Esophagus (tissue), 2 donors: ENCODE measurements at regions not wholly inside any gene's neighbourhood (a gene's known extent, or its start where the extent isn't known, plus 50 kb on each side); places are given as distances from the start of the nearest gene placed in this dataset.

ENCODE experiments used
- H3K27ac ChIP-seq, 2 donors: one replicate each; pipeline ENCODE4 v1.5.1; 2013; ENCODE audit warnings: low read depth in 2 of 2, mild to moderate bottlenecking in 2 of 2, inconsistent platforms in 1 of 2, low read length in 1 of 2, moderate library complexity in 1 of 2
- H3K27me3 ChIP-seq, 2 donors: one replicate each; pipeline ENCODE4 v1.6.1; 2013; ENCODE audit warnings: low read length in 2 of 2, control low read depth in 1 of 2, mild to moderate bottlenecking in 1 of 2; ENCODE audit not compliant: insufficient read depth in 2 of 2, control insufficient read depth in 1 of 2
- H3K36me3 ChIP-seq, 2 donors: one replicate each; pipeline ENCODE4 v1.6.1; 2013; ENCODE audit warnings: low read length in 1 of 2; ENCODE audit not compliant: control insufficient read depth in 2 of 2, insufficient read depth in 2 of 2
- H3K4me1 ChIP-seq, 2 donors: one replicate each; pipeline ENCODE4 v1.6.1; 2013; ENCODE audit warnings: low read length in 1 of 2; ENCODE audit not compliant: control insufficient read depth in 2 of 2, insufficient read depth in 2 of 2
- H3K4me3 ChIP-seq, 2 donors: one replicate each; pipeline ENCODE4 v1.5.1; 2013; ENCODE audit warnings: low read length in 2 of 2, mild to moderate bottlenecking in 2 of 2, low read depth in 1 of 2, moderate library complexity in 1 of 2
- H3K9me3 ChIP-seq, 2 donors: one replicate each; pipeline ENCODE4 v1.6.1; 2013; ENCODE audit warnings: mild to moderate bottlenecking in 2 of 2, low read depth in 1 of 2, low read length in 1 of 2, moderate library complexity in 1 of 2; ENCODE audit not compliant: control insufficient read depth in 2 of 2, insufficient read depth in 1 of 2
- WGBS, 2 donors: extraction: QIAGEN DNeasy Blood & Tissue Kit; methylation state at CpG; one replicate each; pipeline ENCODE4 v1.1.7; 2013; 5-methylcytosine and 5-hydroxymethylcytosine counted together
- donor health status: healthy with polysubstance abuse.
- donor health status: Bipolar disorder and iron deficiency.

DNA sequence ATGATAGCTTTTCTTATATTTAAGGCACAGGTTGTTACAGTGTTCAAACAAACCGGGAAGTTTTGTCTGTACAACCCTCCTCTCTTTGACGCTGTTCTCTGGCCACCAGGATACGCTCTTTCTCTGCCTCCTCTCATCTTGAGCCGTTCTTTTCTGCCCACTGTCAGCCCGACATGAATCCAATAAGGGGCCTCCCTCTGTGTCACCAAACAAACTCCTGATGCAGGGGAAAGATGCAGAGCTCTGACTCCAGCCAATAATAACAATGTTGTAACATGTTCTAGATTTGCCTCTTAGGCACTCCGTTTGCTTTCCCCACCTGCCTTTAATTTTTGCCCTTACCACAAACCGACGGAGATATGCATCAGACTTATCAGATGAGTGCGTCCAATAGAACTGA is 449.3 kb downstream of the SLC4A3 start:
- Histone ChIP-seq H3K36me3 (no peaks in the 10 kb centered on the region), H3K27me3 (no peaks in the 10 kb centered on the region), H3K4me1 (no peaks in the 10 kb centered on the region), H3K27ac (no peak overlapping the region), H3K9me3 (no peaks in the 10 kb centered on the region), H3K4me3 (no peak overlapping the region)
- 47 to 54% methylated on average over 9 of the region's 9 CpGs for WGBS, 2 donors

GRCh38 chr2:220077488-220077887 is 450.1 kb downstream of the SLC4A3 start:
- Histone ChIP-seq H3K27ac (no peak overlapping the region), H3K4me1 (no peaks in the 10 kb centered on the region), H3K4me3 (no peak overlapping the region), H3K9me3 (no peaks in the 10 kb centered on the region), H3K36me3 (no peaks in the 10 kb centered on the region), H3K27me3 (no peaks in the 10 kb centered on the region)
- WGBS, 2 donors = 38 to 55% methylated on average over 6 of the region's 6 CpGs

- no peaks in the 10 kb centered on the region for H3K4me1 ChIP-seq
- no peaks in the 10 kb centered on the region for H3K27me3 ChIP-seq
- no peaks in the 10 kb centered on the region for H3K36me3 ChIP-seq
- WGBS, 2 donors = 78 to 83% methylated on average over 2 of the region's 2 CpGs
- no peak overlapping the region for H3K27ac ChIP-seq
- no peaks in the 10 kb centered on the region for H3K9me3 ChIP-seq
- H3K4me3 ChIP-seq = no peak overlapping the region
Measured at GRCh38 chr2:220078439-220078838, 451.0 kb downstream of the SLC4A3 start.

- WGBS, 2 donors = 77 to 80% methylated on average over 1 of the region's 1 CpG
- H3K27me3 ChIP-seq = no peaks in the 10 kb centered on the region
- H3K9me3 ChIP-seq = no peaks in the 10 kb centered on the region
- H3K36me3 ChIP-seq = no peaks in the 10 kb centered on the region
- no peak overlapping the region for H3K27ac ChIP-seq
- no peaks in the 10 kb centered on the region for H3K4me1 ChIP-seq
- H3K4me3 ChIP-seq = no peak overlapping the region
Measured at GRCh38 chr2:220079595-220079994, 452.2 kb downstream of the SLC4A3 start.

GRCh38 chr2:220081171-220081570 is 453.7 kb downstream of the SLC4A3 start:
- WGBS, 2 donors = 87 to 88% methylated on average over 4 of the region's 4 CpGs
- Histone ChIP-seq H3K27ac (no peak overlapping the region), H3K4me1 (no peaks in the 10 kb centered on the region), H3K4me3 (no peak overlapping the region), H3K27me3 (no peaks in the 10 kb centered on the region), H3K9me3 (no peaks in the 10 kb centered on the region), H3K36me3 (no peaks in the 10 kb centered on the region)

GRCh38 chr2:220090050-220090449 is 462.6 kb downstream of the SLC4A3 start:
- Histone ChIP-seq H3K9me3 (no peaks in the 10 kb centered on the region), H3K27me3 (no peaks in the 10 kb centered on the region), H3K27ac (no peak overlapping the region), H3K36me3 (no peaks in the 10 kb centered on the region), H3K4me1 (no peaks in the 10 kb centered on the region), H3K4me3 (no peak overlapping the region)
- WGBS, 2 donors = 21 to 33% methylated on average over 3 of the region's 3 CpGs

DNA sequence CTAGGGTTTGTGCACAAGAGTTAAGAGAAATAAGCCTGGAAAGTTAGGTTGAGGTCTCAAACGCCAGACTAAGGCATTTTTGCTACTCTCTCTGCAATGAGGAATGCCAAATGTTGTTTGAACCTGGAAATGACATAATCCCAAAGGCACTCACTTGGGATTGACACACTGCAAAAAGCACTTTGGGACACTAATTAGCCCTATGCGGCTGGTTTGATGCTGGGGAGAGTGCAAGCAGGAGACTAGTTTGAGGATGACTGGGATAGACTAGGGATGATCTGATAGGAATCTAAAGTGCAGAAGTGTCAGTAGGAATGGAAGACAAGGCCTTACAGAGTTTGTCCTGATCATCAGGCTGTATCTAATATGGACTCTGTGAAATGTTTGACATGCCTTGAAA is 469.0 kb downstream of the SLC4A3 start:
- WGBS, 2 donors = 57 to 61% methylated on average over 2 of the region's 2 CpGs
- H3K27ac ChIP-seq = no peak overlapping the region
- H3K36me3 ChIP-seq = no peaks in the 10 kb centered on the region
- no peak overlapping the region for H3K4me3 ChIP-seq
- H3K9me3 ChIP-seq = no peaks in the 10 kb centered on the region
- no peaks in the 10 kb centered on the region for H3K27me3 ChIP-seq
- H3K4me1 ChIP-seq = no peaks in the 10 kb centered on the region

GRCh38 chr2:220101980-220102379 is 474.6 kb downstream of the SLC4A3 start:
- Histone ChIP-seq H3K4me1 (peaks cover 0 to 6% of the 10 kb centered on the region in 2 donors), H3K27me3 (no peaks in the 10 kb centered on the region), H3K36me3 (no peaks in the 10 kb centered on the region), H3K27ac (no peak overlapping the region), H3K9me3 (no peaks in the 10 kb centered on the region), H3K4me3 (no peak overlapping the region)
- 71 to 78% methylated on average over 6 of the region's 6 CpGs for WGBS, 2 donors

DNA sequence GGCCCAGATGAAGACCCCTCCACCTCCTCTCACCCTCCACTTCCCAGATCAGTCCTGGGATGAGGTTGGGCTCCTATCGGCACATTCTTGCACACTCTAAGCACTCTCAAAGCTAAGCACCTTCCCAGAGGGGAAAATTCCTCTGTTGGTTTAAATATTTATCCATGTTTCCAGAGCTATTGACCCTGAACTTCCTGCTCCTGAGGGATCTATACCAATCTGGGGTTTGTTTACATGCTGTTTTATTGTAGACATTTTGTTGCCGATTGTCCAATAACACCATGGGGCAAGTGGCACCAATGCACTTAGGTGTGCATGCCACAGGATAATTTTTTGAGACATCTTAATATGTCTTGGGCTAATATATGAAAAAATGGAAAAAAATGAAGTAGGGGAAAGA is 476.2 kb downstream of the SLC4A3 start:
- Histone ChIP-seq H3K9me3 (no peaks in the 10 kb centered on the region), H3K4me3 (no peak overlapping the region), H3K27ac (no peak overlapping the region), H3K36me3 (no peaks in the 10 kb centered on the region), H3K27me3 (no peaks in the 10 kb centered on the region), H3K4me1 (peaks cover 0 to 6% of the 10 kb centered on the region in 2 donors)
- 58 to 76% methylated on average over 2 of the region's 2 CpGs for WGBS, 2 donors

- Histone ChIP-seq H3K4me1 (peaks cover 0 to 6% of the 10 kb centered on the region in 2 donors), H3K4me3 (no peak overlapping the region), H3K27me3 (no peaks in the 10 kb centered on the region), H3K9me3 (no peaks in the 10 kb centered on the region), H3K27ac (no peak overlapping the region), H3K36me3 (no peaks in the 10 kb centered on the region)
- 27 to 37% methylated on average over 7 of the region's 7 CpGs for WGBS, 2 donors
Measured at GRCh38 chr2:220104871-220105351, 477.5 kb downstream of the SLC4A3 start.
